Breast epithelium (tissue), 4 donors: ENCODE measurements at regions not wholly inside any gene's neighbourhood (a gene's known extent, or its start where the extent isn't known, plus 50 kb on each side); places are given as distances from the start of the nearest gene placed in this dataset.

Experiments
- DNase-seq, 2 donors: peaks; one replicate each; pipeline ENCODE4 v3.0.0-alpha.2; 2019; ENCODE audit warnings: low spot score in 2 of 2
- H3K27ac ChIP-seq, 2 donors: fragments of 200-600 bp; sonication (generic) in 1 of 2; one replicate each; pipeline ENCODE4 v1.5.1; 2016 to 2019; ENCODE audit warnings: mild to moderate bottlenecking in 1 of 2
- H3K27me3 ChIP-seq, 2 donors: fragments of 200-600 bp; sonication (generic) in 1 of 2; one replicate each; pipeline versions ENCODE4 v1.5.1 to v1.6.0; 2017 to 2019; ENCODE audit warnings: control low read depth in 1 of 2, mild to moderate bottlenecking in 1 of 2
- H3K36me3 ChIP-seq: fragments of 200-600 bp; one replicate; pipeline ENCODE4 v1.5.1; 2019
- H3K4me1 ChIP-seq, 2 donors: fragments of 200-600 bp; sonication (generic); one replicate each; pipeline ENCODE4 v1.5.1; 2016 to 2019; ENCODE audit warnings: control low read depth in 1 of 2
- H3K4me3 ChIP-seq, 3 donors: fragments of 200-600 bp; sonication (generic); 1 replicate in 2 of 3; 2 replicates in 1 of 3; pipeline ENCODE4 v1.5.1; 2016 to 2019; ENCODE audit warnings: mild to moderate bottlenecking in 3 of 3, moderate library complexity in 2 of 3
- H3K9me3 ChIP-seq, 2 donors: fragments of 200-600 bp; sonication (generic) in 1 of 2; one replicate each; pipeline ENCODE4 v1.5.1; 2016 to 2019; ENCODE audit warnings: control low read depth in 1 of 2
- CTCF ChIP-seq, 3 donors: fragments of 450-650 bp; IDR thresholded peaks; one replicate each; pipeline ENCODE4 v1.5.1; 2016 to 2017; ENCODE audit warnings: antibody characterized with exemption in 3 of 3, mild to moderate bottlenecking in 3 of 3, moderate library complexity in 3 of 3
- POLR2A ChIP-seq: fragments of 450-650 bp; IDR thresholded peaks from one replicate; pipeline ENCODE4 v1.6.1; 2016; ENCODE audit warnings: antibody characterized with exemption, mild to moderate bottlenecking, moderate library complexity
- POLR2AphosphoS5 ChIP-seq, 3 donors: sonication (generic); formaldehyde crosslinking; IDR thresholded peaks; one replicate each; pipeline ENCODE4 v1.6.1; 2017; ENCODE audit warnings: antibody characterized with exemption in 3 of 3
- intact Hi-C: fragments of 100-400 bp; cut with DNase I; formaldehyde crosslinking; loops from one replicate; pipeline ENCODE4 v1.15.1; 2023; ENCODE audit warnings: low total_unique reads

GRCh38 chr10:108422286-108422685, 1257.8 kb upstream of the SORCS1 start:
- Histone ChIP-seq H3K9me3 (no peaks in the 10 kb centered on the region), H3K4me3 (no peak overlapping the region), H3K27ac (no peak overlapping the region), H3K36me3 (no peaks in the 10 kb centered on the region), H3K4me1 (no peaks in the 10 kb centered on the region), H3K27me3 (no peaks in the 10 kb centered on the region)
- DNase-seq: no peak
- TF ChIP-seq POLR2AphosphoS5 (IDR thresholded peaks at IDR 0.05) (no peak), POLR2A (no peak), CTCF (IDR thresholded peaks at IDR 0.05) (no peak)
- intact Hi-C loops: no loop called here

- H3K27me3 ChIP-seq: no peaks in the 10 kb centered on the region
- no peak overlapping the region for H3K27ac ChIP-seq
- intact Hi-C loops: no loop called here
- DNase-seq: no peak
- no peak for TF ChIP-seq CTCF (IDR thresholded peaks at IDR 0.05)
- TF ChIP-seq POLR2A: no peak
- TF ChIP-seq POLR2AphosphoS5 (IDR thresholded peaks at IDR 0.05): no peak
- H3K4me1 ChIP-seq: no peaks in the 10 kb centered on the region
- H3K9me3 ChIP-seq: no peaks in the 10 kb centered on the region
- H3K36me3 ChIP-seq: no peaks in the 10 kb centered on the region
- no peak overlapping the region for H3K4me3 ChIP-seq
Measured at GRCh38 chr10:108421266-108421665, 1256.8 kb upstream of the SORCS1 start.

GRCh38 chr10:108413954-108414353, 1249.4 kb upstream of the SORCS1 start:
- intact Hi-C loops: no loop called here
- no peaks in the 10 kb centered on the region for H3K9me3 ChIP-seq
- H3K4me3 ChIP-seq: no peak overlapping the region
- H3K27me3 ChIP-seq: no peaks in the 10 kb centered on the region
- no peak overlapping the region for H3K27ac ChIP-seq
- no peaks in the 10 kb centered on the region for H3K4me1 ChIP-seq
- no peak for DNase-seq
- TF ChIP-seq POLR2A (no peak), POLR2AphosphoS5 (IDR thresholded peaks at IDR 0.05) (no peak), CTCF (IDR thresholded peaks at IDR 0.05) (no peak)
- no peaks in the 10 kb centered on the region for H3K36me3 ChIP-seq

- no peak overlapping the region for H3K4me3 ChIP-seq
- no peaks in the 10 kb centered on the region for H3K4me1 ChIP-seq
- no peak overlapping the region for H3K27ac ChIP-seq
- no peaks in the 10 kb centered on the region for H3K36me3 ChIP-seq
- no peaks in the 10 kb centered on the region for H3K27me3 ChIP-seq
- no peak for TF ChIP-seq CTCF (IDR thresholded peaks at IDR 0.05)
- no peaks in the 10 kb centered on the region for H3K9me3 ChIP-seq
- no peak for DNase-seq
- intact Hi-C loops: no loop called here
Measured at GRCh38 chr10:108412323-108412722, 1247.8 kb upstream of the SORCS1 start.

- TF ChIP-seq POLR2A: no peak
- TF ChIP-seq CTCF (IDR thresholded peaks at IDR 0.05): no peak
- no peak for TF ChIP-seq POLR2AphosphoS5 (IDR thresholded peaks at IDR 0.05)
- Histone ChIP-seq H3K4me1 (no peaks in the 10 kb centered on the region), H3K4me3 (no peak overlapping the region), H3K36me3 (no peaks in the 10 kb centered on the region), H3K9me3 (no peaks in the 10 kb centered on the region), H3K27me3 (no peaks in the 10 kb centered on the region), H3K27ac (no peak overlapping the region)
- intact Hi-C loops: no loop called here
- no peak for DNase-seq
Measured at GRCh38 chr10:108411894-108412293, 1247.4 kb upstream of the SORCS1 start.
